H9 (cell line): ENCODE measurements at regions not wholly inside any gene's neighbourhood (a gene's known extent, or its start where the extent isn't known, plus 50 kb on each side); places are given as distances from the start of the nearest gene placed in this dataset.

Experiments used
- DNase-seq: peaks from one replicate; pipeline ENCODE4 v3.0.0-alpha.2; 2017
- H2AFZ ChIP-seq: one replicate; pipeline ENCODE4 v1.6.1; 2013; ENCODE audit warnings: mild to moderate bottlenecking, low read length, control low read depth, moderate library complexity
- H2AK5ac ChIP-seq: 2 replicates; pipeline ENCODE4 v1.6.1; 2013; ENCODE audit warnings: low read length, control low read depth, mixed read lengths; ENCODE audit not compliant: insufficient read length
- H2BK120ac ChIP-seq: one replicate; pipeline ENCODE4 v1.6.1; 2013; ENCODE audit warnings: low read depth, mild to moderate bottlenecking, low read length, control low read depth, inconsistent platforms; ENCODE audit not compliant: poor library complexity, severe bottlenecking
- H2BK12ac ChIP-seq: 2 replicates; pipeline ENCODE4 v1.6.1; 2013; ENCODE audit warnings: low read length, control low read depth, mixed read lengths, low read depth; ENCODE audit not compliant: insufficient read length
- H2BK15ac ChIP-seq: 2 replicates; pipeline ENCODE4 v1.6.1; 2013; ENCODE audit warnings: low read depth, low read length, control low read depth
- H2BK20ac ChIP-seq: one replicate; pipeline ENCODE4 v1.6.1; 2013; ENCODE audit warnings: low read depth, mild to moderate bottlenecking, low read length, control low read depth, inconsistent platforms; ENCODE audit not compliant: poor library complexity, severe bottlenecking
- H2BK5ac ChIP-seq: 2 replicates; pipeline ENCODE4 v1.6.1; 2013; ENCODE audit warnings: low read length, control low read depth, mixed read lengths; ENCODE audit not compliant: insufficient read length
- H3K14ac ChIP-seq: 2 replicates; pipeline ENCODE4 v1.6.1; 2013; ENCODE audit warnings: low read length, control low read depth; ENCODE audit not compliant: insufficient read depth
- H3K18ac ChIP-seq: 2 replicates; pipeline ENCODE4 v1.6.1; 2013; ENCODE audit warnings: low read depth, mild to moderate bottlenecking, mixed read lengths, low read length, control low read depth; ENCODE audit not compliant: insufficient read length
- H3K23ac ChIP-seq: 2 replicates; pipeline ENCODE4 v1.6.1; 2013; ENCODE audit warnings: low read length, control low read depth, mixed read lengths, low read depth; ENCODE audit not compliant: insufficient read length
- H3K23me2 ChIP-seq: 2 replicates; pipeline ENCODE4 v1.6.1; 2013; ENCODE audit warnings: low read depth, mild to moderate bottlenecking, mixed read lengths, low read length, control low read depth; ENCODE audit not compliant: insufficient read length, poor library complexity, severe bottlenecking
- H3K27ac ChIP-seq: 2 replicates; pipeline ENCODE4 v1.5.1; 2013; ENCODE audit warnings: low read length, control low read depth, mixed read lengths, low read depth; ENCODE audit not compliant: insufficient read length
- H3K27me3 ChIP-seq: 2 replicates; pipeline ENCODE4 v1.6.1; 2013; ENCODE audit warnings: low read length, control low read depth, inconsistent platforms; ENCODE audit not compliant: insufficient read depth
- H3K4ac ChIP-seq: 2 replicates; pipeline ENCODE4 v1.6.1; 2013; ENCODE audit warnings: low read depth, mild to moderate bottlenecking, control low read depth, inconsistent platforms, low read length, moderate library complexity
- H3K4me1 ChIP-seq: 2 replicates; pipeline ENCODE4 v1.6.1; 2013; ENCODE audit warnings: low read length, control low read depth, inconsistent platforms; ENCODE audit not compliant: insufficient read depth
- H3K4me2 ChIP-seq: 2 replicates; pipeline ENCODE4 v1.6.1; 2013; ENCODE audit warnings: low read length, control low read depth, mixed read lengths; ENCODE audit not compliant: insufficient read length, insufficient read depth
- H3K56ac ChIP-seq: 2 replicates; pipeline ENCODE4 v1.6.1; 2013; ENCODE audit warnings: low read depth, mild to moderate bottlenecking, mixed read lengths, low read length, control low read depth; ENCODE audit not compliant: insufficient read length
- H3K79me1 ChIP-seq: 2 replicates; pipeline ENCODE4 v1.6.1; 2013; ENCODE audit warnings: low read depth, mild to moderate bottlenecking, moderate library complexity, low read length, control low read depth, inconsistent platforms; ENCODE audit not compliant: insufficient read depth, poor library complexity, severe bottlenecking
- H3K79me2 ChIP-seq: 2 replicates; pipeline ENCODE4 v1.6.1; 2013; ENCODE audit warnings: low read length, control low read depth, inconsistent platforms; ENCODE audit not compliant: insufficient read depth
- H3K9ac ChIP-seq: 2 replicates; pipeline ENCODE4 v1.6.1; 2013; ENCODE audit warnings: low read length, control low read depth, mixed read lengths; ENCODE audit not compliant: insufficient read length; ENCODE audit errors: extremely low read depth
- H3K9me3 ChIP-seq: one replicate; pipeline ENCODE4 v1.6.1; 2013; ENCODE audit warnings: low read depth, low read length, inconsistent platforms; ENCODE audit not compliant: control insufficient read depth
- H3T11ph ChIP-seq: one replicate; pipeline ENCODE4 v1.6.1; 2013; ENCODE audit warnings: mild to moderate bottlenecking, low read length, control low read depth, inconsistent platforms
- H4K20me1 ChIP-seq: one replicate; pipeline ENCODE4 v1.6.1; 2013; ENCODE audit not compliant: control insufficient read depth, insufficient read length, insufficient read depth
- H4K5ac ChIP-seq: 2 replicates; pipeline ENCODE4 v1.6.1; 2013; ENCODE audit warnings: low read depth, mild to moderate bottlenecking, mixed read lengths, low read length, control low read depth; ENCODE audit not compliant: insufficient read length
- H4K8ac ChIP-seq: replicated peaks from 2 replicates; pipeline ENCODE4 v1.6.1; 2013; ENCODE audit warnings: low read length, control low read depth, mixed read lengths, low read depth; ENCODE audit not compliant: insufficient read length
- H4K91ac ChIP-seq: 2 replicates; pipeline ENCODE4 v1.6.1; 2013; ENCODE audit warnings: low read depth, mild to moderate bottlenecking, moderate library complexity, mixed read lengths, low read length, control low read depth; ENCODE audit not compliant: insufficient read length
- H3K27ac Mint-ChIP-seq, 3 experiments: 2 replicates in 2 of 3; 3 replicates in 1 of 3; pipeline ENCODE4 v1.8.0; 2020 to 2021; ENCODE audit warnings: mixed read lengths in 3 of 3, mild to moderate bottlenecking in 1 of 3, moderate library complexity in 1 of 3
- H3K27me3 Mint-ChIP-seq: 2 replicates; pipeline ENCODE4 v1.8.0; 2021; ENCODE audit warnings: low read depth, mild to moderate bottlenecking, moderate library complexity, mixed read lengths
- H3K36me3 Mint-ChIP-seq, 3 experiments: 2 replicates in 2 of 3; 3 replicates in 1 of 3; pipeline ENCODE4 v1.8.0; 2020 to 2021; ENCODE audit warnings: low read depth in 3 of 3, mixed read lengths in 3 of 3; ENCODE audit not compliant: insufficient read depth in 1 of 3
- H3K4me1 Mint-ChIP-seq, 2 experiments: 2 replicates each; pipeline ENCODE4 v1.8.0; 2020; ENCODE audit warnings: mixed read lengths in 2 of 2
- H3K4me3 Mint-ChIP-seq, 2 experiments: 2 replicates in 1 of 2; 3 replicates in 1 of 2; pipeline ENCODE4 v1.8.0; 2020 to 2021; ENCODE audit warnings: mild to moderate bottlenecking in 2 of 2, mixed read lengths in 2 of 2, moderate library complexity in 1 of 2
- H3K9me3 Mint-ChIP-seq, 2 experiments: 2 replicates in 1 of 2; 3 replicates in 1 of 2; pipeline ENCODE4 v1.8.0; 2020; ENCODE audit warnings: mild to moderate bottlenecking in 2 of 2, mixed read lengths in 2 of 2, moderate library complexity in 1 of 2
- WGBS: extraction: QIAGEN DNeasy Blood & Tissue Kit; methylation state at CpG from one replicate; pipeline ENCODE4 v1.1.7; 2013; ENCODE audit warnings: missing lambda C conversion rate, low lambda C conversion rate, mixed read lengths; ENCODE audit not compliant: insufficient read length; ENCODE audit errors: extremely low coverage; 5-methylcytosine and 5-hydroxymethylcytosine counted together
- TF ChIP-seq, protein P1 (sequence below): fragments of 200-600 bp; sonication (generic); conservative IDR thresholded peaks from 3 replicates; pipeline ENCODE4 v1.8.0; 2021; ENCODE audit warnings: antibody characterized with exemption, mild to moderate bottlenecking

DNA sequence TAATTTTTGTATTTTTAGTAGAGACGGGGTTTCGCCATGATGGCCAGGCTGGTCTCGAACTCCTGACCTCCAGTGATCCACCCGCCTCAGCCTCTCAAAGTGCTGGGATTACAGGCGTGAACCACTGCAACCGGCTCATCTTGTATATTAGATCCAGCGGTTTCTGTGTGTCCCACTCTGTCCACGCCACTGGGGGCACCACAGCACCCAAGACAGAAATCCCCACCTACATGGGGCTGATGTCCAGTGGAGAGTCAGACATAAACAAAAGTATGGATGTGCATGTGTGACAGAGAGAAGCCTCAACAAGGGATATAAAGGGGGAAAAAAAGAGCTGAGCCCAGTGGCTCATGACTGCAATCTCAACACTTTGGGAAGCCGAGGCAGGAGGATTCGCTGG is 65.8 kb upstream of the ADGRE5 start:
- Histone ChIP-seq H2BK5ac (no peak overlapping the region), H2BK15ac (no peak overlapping the region), H3K4ac (no peak overlapping the region), H2BK20ac (no peak overlapping the region), H3K56ac (no peak overlapping the region), H2BK12ac (no peak overlapping the region), H3K4me1 (no peaks in the 10 kb centered on the region), H3T11ph (no peak overlapping the region), H3K27ac (no peak overlapping the region), H3K79me1 (no peaks in the 10 kb centered on the region), H3K9me3 (no peaks in the 10 kb centered on the region), H4K8ac (no peak overlapping the region), H3K79me2 (no peaks in the 10 kb centered on the region), H2AK5ac (no peak overlapping the region), H4K5ac (no peak overlapping the region), H2BK120ac (no peak overlapping the region), H3K9ac (no peak overlapping the region), H3K23me2 (no peaks in the 10 kb centered on the region), H3K18ac (no peak overlapping the region), H4K91ac (no peak overlapping the region), H3K27me3 (no peaks in the 10 kb centered on the region), H3K14ac (no peak overlapping the region), H3K4me2 (no peak overlapping the region), H2AFZ (no peak overlapping the region), H3K23ac (no peak overlapping the region), H4K20me1 (no peaks in the 10 kb centered on the region)
- H3K36me3 Mint-ChIP-seq = peaks cover 0 to 10% (median 2%) of the 10 kb centered on the region in 3 experiments; a peak in 3 of 7 replicates
- DNase-seq = no peak
- peaks cover 6 to 13% of the 10 kb centered on the region in 2 experiments for H3K4me1 Mint-ChIP-seq
- WGBS = no CpG with 5 or more reads among the region's 10 CpGs
- peaks cover 9% of the 10 kb centered on the region for H3K27me3 Mint-ChIP-seq
- H3K27ac Mint-ChIP-seq = no peak overlapping the region
- peaks cover 0 to 5% of the 10 kb centered on the region in 2 experiments; a peak in 1 of 5 replicates for H3K9me3 Mint-ChIP-seq
- TF ChIP-seq, protein P1, sequence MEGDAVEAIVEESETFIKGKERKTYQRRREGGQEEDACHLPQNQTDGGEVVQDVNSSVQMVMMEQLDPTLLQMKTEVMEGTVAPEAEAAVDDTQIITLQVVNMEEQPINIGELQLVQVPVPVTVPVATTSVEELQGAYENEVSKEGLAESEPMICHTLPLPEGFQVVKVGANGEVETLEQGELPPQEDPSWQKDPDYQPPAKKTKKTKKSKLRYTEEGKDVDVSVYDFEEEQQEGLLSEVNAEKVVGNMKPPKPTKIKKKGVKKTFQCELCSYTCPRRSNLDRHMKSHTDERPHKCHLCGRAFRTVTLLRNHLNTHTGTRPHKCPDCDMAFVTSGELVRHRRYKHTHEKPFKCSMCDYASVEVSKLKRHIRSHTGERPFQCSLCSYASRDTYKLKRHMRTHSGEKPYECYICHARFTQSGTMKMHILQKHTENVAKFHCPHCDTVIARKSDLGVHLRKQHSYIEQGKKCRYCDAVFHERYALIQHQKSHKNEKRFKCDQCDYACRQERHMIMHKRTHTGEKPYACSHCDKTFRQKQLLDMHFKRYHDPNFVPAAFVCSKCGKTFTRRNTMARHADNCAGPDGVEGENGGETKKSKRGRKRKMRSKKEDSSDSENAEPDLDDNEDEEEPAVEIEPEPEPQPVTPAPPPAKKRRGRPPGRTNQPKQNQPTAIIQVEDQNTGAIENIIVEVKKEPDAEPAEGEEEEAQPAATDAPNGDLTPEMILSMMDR = peak; percentile 28; the same call in 2 of the 3 replicates
- H3K4me3 Mint-ChIP-seq = no peak overlapping the region
